Testis (tissue), 2 donors: ENCODE measurements at regions not wholly inside any gene's neighbourhood (a gene's known extent, or its start where the extent isn't known, plus 50 kb on each side); places are given as distances from the start of the nearest gene placed in this dataset.

ENCODE experiments used
- DNase-seq: peaks from one replicate; pipeline ENCODE4 v3.0.0-alpha.2; 2019
- H3K27ac ChIP-seq, 2 donors: fragments of 200-600 bp; sonication (generic); one replicate each; pipeline ENCODE4 v1.5.1; 2019
- H3K27me3 ChIP-seq: fragments of 200-600 bp; sonication (generic); one replicate; pipeline ENCODE4 v1.5.1; 2019
- H3K36me3 ChIP-seq: fragments of 200-600 bp; sonication (generic); one replicate; pipeline ENCODE4 v1.5.1; 2017; ENCODE audit warnings: low read depth; ENCODE audit errors: missing control alignments
- H3K4me1 ChIP-seq: fragments of 200-600 bp; sonication (generic); one replicate; pipeline ENCODE4 v1.5.1; 2019
- H3K4me3 ChIP-seq, 2 donors: fragments of 200-600 bp; sonication (generic); one replicate each; pipeline ENCODE4 v1.5.1; 2017 to 2019
- H3K9me3 ChIP-seq: fragments of 200-600 bp; sonication (generic); one replicate; pipeline ENCODE4 v1.5.1; 2017
- CTCF ChIP-seq, 3 experiments: fragments of 450-650 bp in 2 of 3; fragments of 200-600 bp in 1 of 3; sonication (generic) in 1 of 3; IDR thresholded peaks; one replicate each; pipeline ENCODE4 v1.5.1; 2016 to 2019; ENCODE audit warnings: antibody characterized with exemption in 3 of 3, mild to moderate bottlenecking in 2 of 3, moderate library complexity in 1 of 3
- POLR2A ChIP-seq: fragments of 450-650 bp; IDR thresholded peaks from one replicate; pipeline ENCODE4 v1.6.1; 2017; ENCODE audit warnings: antibody characterized with exemption, mild to moderate bottlenecking, moderate library complexity
- WGBS, 2 donors: methylation state at CpG; one replicate each; pipeline ENCODE4 v1.1.5; 2018; 5-methylcytosine and 5-hydroxymethylcytosine counted together
- intact Hi-C: fragments of 100-400 bp; cut with DNase I; formaldehyde crosslinking; loops from one replicate; pipeline ENCODE4 v1.15.1; 2023; ENCODE audit warnings: low total_unique reads

GRCh38 chr2:59726228-59727120 is 827.0 kb downstream of the BCL11A start:
- Histone ChIP-seq H3K27ac (no peak overlapping the region), H3K4me3 (no peak overlapping the region), H3K36me3 (no peaks in the 10 kb centered on the region), H3K9me3 (no peaks in the 10 kb centered on the region), H3K4me1 (no peaks in the 10 kb centered on the region), H3K27me3 (no peaks in the 10 kb centered on the region)
- DNase-seq = no peak
- 71 to 78% methylated on average over 9 of the region's 9 CpGs for WGBS, 2 donors
- TF ChIP-seq CTCF (IDR thresholded peaks at IDR 0.05) (no peak), POLR2A (no peak)
- intact Hi-C loops = no loop called here

DNA sequence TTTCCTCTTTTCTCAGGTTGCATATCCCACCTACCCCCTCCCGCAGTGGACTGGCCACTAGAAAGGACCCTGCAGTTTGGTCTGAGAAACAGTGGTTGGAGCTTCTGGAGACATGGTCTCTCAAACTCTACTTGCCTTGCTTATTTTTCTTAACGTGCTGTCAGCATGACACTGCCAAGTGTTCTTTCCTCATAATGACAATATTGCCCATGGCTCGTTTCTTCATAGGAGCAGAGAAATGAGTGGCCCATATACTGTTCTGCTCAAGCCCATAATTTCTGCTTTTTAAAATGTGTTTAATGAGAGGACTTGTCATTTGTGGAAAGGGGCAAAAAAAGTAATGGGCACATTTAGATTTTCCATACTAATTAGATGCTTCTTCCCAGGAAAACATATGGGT is 828.7 kb downstream of the BCL11A start:
- no peaks in the 10 kb centered on the region for H3K9me3 ChIP-seq

DNA sequence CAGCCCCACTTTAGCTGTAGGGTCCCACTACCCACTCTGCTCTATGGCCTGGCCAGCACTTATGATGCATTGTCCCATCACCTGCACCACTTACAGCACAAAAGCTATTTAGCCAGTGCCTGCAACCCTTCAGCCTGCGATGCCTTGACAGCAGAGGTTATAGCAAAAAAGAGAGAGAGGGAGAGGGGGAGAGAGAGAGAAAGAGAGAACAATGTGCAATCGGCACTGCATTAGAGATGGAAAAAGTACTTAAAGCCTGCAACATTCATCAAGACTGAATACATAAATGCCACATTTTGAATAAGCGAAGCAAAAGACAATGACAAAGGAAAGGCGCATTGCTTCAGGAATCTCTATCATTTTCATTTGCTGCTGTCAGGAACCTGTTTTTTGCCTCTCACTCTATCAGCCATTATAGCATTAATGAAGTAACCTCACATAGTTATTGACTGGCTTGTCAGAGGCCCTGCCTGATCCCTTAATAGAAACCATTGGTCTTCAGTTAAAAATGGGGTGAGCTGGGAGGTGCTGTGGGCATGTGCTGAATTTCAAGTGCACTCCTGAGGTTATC is 833.1 kb downstream of the BCL11A start:
- DNase-seq = no peak
- Histone ChIP-seq H3K4me3 (no peak overlapping the region), H3K36me3 (no peaks in the 10 kb centered on the region), H3K27ac (no peak overlapping the region), H3K9me3 (no peaks in the 10 kb centered on the region), H3K27me3 (no peaks in the 10 kb centered on the region), H3K4me1 (no peaks in the 10 kb centered on the region)
- TF ChIP-seq POLR2A = no peak
- TF ChIP-seq CTCF (IDR thresholded peaks at IDR 0.05) = no peak
- intact Hi-C loops = no loop called here
- WGBS, 2 donors = 89 to 90% methylated on average over 4 of the region's 4 CpGs

More for the DNA sequence above, 828.7 kb downstream of the BCL11A start:
- no peak overlapping the region for H3K4me3 ChIP-seq
- no peaks in the 10 kb centered on the region for H3K36me3 ChIP-seq
- TF ChIP-seq CTCF (IDR thresholded peaks at IDR 0.05) (no peak), POLR2A (no peak)
- WGBS, 2 donors = 79 to 80% methylated on average over 3 of the region's 3 CpGs
- DNase-seq = no peak
- H3K27me3 ChIP-seq = no peaks in the 10 kb centered on the region
- H3K27ac ChIP-seq = no peak overlapping the region
- no peaks in the 10 kb centered on the region for H3K4me1 ChIP-seq
- intact Hi-C loops = no loop called here

GRCh38 chr2:59713577-59713976 is 839.9 kb downstream of the BCL11A start:
- WGBS, 2 donors = 82 to 89% methylated on average over 3 of the region's 3 CpGs
- TF ChIP-seq CTCF (IDR thresholded peaks at IDR 0.05) (no peak), POLR2A (no peak)
- H3K36me3 ChIP-seq = no peaks in the 10 kb centered on the region
- no peak overlapping the region for H3K27ac ChIP-seq
- intact Hi-C loops = no loop called here
- H3K4me1 ChIP-seq = no peaks in the 10 kb centered on the region
- H3K9me3 ChIP-seq = no peaks in the 10 kb centered on the region
- no peak overlapping the region for H3K4me3 ChIP-seq
- no peaks in the 10 kb centered on the region for H3K27me3 ChIP-seq
- no peak for DNase-seq

DNA sequence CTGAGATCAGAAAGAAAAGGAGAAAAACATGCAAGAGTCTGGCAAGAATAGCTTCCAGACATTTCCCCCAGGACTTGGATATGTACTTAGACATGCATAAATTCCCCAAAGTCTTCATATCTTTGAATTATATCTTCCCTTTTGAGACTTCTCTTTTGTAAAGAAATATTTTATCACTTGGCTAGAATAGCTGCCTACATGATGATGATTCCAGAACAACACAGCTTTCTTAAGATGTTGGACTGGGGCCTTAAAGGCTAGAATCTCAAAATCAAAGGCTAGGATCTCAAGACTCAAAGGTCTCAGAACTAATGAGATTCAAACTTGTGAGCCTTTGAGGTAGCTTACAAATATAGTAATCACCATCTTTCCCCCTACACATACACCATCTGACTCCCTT is 842.3 kb downstream of the BCL11A start:
- Histone ChIP-seq H3K27me3 (no peaks in the 10 kb centered on the region), H3K36me3 (no peaks in the 10 kb centered on the region), H3K4me3 (no peak overlapping the region), H3K27ac (no peak overlapping the region), H3K4me1 (no peaks in the 10 kb centered on the region), H3K9me3 (no peaks in the 10 kb centered on the region)
- TF ChIP-seq POLR2A (no peak), CTCF (IDR thresholded peaks at IDR 0.05) (no peak)
- intact Hi-C loops = no loop called here
- no peak for DNase-seq
